HG02759 (cell line): ENCODE measurements at regions not wholly inside any gene's neighbourhood (a gene's known extent, or its start where the extent isn't known, plus 50 kb on each side); places are given as distances from the start of the nearest gene placed in this dataset.

Source experiments
- ATAC-seq: cut with Tn5 transposase; IDR thresholded peaks from one replicate; pipeline ENCODE4 v1.9.1; 2021; ENCODE audit warnings: mild to moderate bottlenecking, moderate library complexity; ENCODE audit not compliant: unreplicated experiment

DNA sequence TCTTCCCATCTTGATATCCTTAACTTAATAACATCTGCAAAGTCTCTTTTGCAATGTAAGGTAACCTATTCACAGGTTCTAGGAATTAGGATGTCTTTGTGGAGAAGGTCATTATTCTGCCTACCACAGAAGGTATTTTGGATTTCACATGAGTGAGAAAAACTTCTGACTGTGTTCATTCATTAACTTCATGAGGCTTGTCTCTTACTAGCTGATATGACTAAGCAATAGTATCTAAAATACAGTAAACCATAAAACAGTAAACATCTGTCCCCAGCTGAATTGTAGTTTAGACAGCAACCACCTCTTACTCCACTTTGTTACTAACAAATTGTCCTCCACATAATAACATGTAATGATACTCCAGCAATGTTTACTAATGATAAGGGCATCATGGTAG is 198.1 kb downstream of the SEC23A start:
- ATAC-seq, result no peak

DNA sequence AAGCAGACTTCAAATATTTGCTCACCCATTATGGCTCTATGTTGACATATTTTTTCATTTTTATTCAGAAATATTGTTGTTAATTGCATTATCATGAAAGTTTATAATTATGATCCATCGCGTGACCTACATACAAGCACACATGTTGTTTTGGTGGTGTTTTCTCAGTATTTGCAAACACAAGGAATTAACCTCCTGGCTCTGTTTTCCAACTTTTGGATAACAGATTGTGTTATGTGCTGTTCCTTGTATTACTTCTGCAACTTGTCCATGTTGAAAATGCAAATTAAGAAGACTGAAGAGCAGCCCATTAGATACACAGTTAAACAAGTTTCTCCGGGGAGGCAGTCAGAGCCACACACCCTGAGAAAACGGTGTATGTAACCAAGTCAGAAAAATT is 201.2 kb downstream of the SEC23A start:
- ATAC-seq, result no peak

DNA sequence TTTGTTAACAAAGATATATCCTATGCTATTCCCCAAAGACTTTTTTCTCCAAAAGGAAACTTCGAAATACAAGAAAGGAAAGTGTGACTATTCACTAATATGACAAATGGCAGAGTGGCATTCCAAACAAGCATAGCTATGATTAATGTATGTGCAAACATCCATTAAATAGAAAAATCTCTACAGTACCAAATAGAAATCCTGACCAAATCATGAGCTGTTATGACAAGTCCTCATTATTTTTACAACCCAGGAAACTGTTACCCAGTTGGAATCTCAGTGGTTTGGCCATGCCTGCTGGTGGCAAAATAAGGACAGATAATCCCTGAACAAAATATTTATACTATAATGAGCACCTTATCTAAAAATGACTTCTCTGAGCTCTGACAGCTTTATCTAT is 202.1 kb downstream of the SEC23A start:
- ATAC-seq, result no peak

DNA sequence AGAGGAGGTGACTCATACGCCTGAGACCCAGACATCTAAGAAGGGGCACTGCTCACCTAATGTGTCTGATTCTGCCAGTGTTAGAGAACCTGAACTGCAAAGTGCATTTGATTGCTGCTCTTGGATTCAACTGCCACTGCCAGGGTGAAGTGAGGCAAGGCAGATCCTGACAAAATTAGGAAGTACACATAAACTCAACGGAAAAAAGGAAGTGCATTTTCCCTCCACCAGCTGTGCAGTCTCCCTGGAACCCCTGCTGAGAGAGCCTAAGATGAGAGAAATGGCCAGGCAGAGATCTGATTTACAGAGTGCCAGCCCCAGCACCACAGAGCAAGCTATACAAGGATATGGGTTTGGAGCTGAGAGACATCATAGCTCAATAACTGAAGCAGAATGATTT is 215.3 kb downstream of the SEC23A start:
- ATAC-seq, result no peak

DNA sequence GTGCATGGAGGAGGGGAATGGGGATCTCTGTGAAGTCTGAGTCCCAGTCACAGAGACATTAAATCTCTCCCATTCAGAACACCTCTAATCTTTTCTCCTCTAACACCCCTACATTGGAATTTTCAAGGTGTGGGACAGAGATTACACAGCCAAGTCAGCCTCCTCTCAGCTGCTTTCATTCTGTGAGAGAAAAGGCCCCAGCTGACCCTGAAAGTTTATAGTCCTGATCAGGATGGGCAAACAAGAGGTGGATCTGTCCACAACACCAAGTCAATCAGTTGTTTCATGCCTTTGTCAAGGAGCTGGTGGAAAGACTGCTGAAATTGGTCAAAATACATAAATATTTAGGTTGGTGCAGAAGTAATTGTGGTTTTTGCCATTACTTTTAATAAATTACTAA is 218.9 kb downstream of the SEC23A start:
- no peak for ATAC-seq

DNA sequence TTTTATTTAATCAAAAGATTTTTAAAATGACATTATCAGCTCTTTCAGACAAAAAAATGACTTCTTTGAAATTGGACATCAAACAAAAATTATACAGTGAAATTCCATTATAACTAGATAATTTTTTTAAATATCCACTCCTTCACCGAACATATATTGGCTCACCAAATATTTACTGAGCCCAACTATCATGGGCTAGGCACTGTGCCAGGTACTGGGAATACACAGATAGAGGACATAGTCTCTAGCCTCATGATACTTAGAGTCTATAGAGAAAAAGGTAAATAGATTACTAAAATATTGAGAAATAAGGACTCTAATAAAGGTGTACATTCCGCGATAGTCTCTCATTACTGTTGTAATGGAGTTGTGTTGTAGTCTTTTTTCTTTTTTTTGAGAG is 219.9 kb downstream of the SEC23A start:
- no peak for ATAC-seq

DNA sequence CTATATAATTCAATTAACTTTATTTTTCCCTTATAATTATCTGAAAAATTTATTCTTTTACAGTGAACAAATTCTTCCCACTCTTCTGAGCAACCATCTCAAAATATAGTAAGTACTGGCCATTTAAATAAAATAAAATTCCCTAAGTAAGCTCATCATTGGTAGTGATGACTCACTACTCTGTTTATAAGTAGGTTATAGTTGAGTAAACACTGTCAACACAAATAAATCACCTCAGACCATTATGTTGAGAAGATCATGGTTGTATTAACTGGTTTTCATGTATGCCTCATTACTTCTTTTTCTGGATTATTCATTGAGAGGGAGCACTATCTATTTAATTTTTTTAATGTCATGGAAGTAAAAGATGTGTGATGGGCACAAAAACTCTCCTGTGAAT is 220.5 kb downstream of the SEC23A start:
- no peak for ATAC-seq

DNA sequence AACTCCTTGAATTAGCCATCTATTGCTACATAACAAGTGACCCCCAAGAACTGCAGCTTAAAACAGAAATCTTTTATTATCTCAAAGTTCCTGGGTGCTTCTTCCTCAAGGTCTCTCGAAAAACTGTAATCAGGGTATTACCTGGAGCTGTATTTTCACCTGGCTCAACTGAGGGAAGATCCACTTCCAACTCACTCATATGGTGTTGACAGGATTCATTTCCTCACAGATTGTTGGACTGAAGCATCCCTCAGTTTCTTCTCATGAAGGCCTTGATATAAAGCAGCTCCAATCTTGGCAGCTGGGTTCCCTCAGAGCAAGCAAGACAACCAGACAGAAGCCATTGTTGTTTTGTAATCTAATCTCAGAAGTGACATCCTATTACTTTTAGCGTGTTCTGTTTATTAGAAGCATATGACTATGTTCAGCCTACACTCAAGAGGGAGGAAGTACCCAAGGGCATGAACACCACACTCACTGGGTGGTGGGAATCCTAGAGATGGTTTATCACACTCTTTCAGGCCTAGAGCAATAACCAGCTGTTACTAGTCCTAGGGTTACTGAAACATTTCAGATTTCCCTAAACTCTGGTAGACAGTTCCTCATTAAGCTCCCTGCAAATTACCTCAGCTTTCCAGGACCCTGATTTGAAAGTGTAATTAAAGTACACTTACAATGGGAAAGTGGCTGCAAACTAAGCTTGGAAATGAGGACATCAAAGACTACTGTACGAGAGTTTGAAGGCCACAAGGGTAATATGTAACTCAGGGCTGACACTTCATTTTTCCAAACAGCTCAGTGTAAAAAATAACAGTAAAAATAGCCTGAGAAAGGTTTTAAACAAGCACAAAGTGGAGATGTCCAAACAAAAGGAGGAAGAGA is 222.2 kb downstream of the SEC23A start:
- ATAC-seq, result no peak

DNA sequence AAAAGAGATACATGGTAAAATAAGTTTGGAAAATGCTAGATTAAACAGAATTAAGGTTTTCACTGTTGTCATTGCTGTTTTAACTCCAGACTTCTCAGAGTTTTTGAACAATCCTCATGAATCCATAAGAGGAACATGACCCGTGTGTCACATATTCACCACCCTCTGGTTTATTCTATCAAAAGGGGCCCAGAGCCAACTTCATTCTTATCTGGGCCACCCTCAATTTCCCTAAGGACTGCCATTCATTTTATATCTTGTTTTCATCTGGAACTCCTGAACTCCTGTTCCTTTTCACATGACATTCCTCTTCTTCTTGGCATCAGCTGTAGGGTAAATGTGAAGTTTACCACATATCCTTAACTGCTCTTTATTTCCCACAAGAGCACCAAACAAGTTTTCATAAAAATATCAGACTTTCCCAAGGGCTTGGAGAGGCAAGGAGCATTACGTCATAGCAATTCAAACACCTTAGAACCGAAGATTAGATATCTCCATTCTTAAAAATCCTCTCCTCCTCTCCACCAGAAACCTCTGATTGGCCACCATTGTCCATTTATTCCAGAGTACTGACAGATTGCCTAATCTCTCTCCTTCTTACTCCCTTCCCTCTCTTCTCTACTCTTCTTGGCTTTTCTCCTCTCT is 225.2 kb downstream of the SEC23A start:
- no peak for ATAC-seq

DNA sequence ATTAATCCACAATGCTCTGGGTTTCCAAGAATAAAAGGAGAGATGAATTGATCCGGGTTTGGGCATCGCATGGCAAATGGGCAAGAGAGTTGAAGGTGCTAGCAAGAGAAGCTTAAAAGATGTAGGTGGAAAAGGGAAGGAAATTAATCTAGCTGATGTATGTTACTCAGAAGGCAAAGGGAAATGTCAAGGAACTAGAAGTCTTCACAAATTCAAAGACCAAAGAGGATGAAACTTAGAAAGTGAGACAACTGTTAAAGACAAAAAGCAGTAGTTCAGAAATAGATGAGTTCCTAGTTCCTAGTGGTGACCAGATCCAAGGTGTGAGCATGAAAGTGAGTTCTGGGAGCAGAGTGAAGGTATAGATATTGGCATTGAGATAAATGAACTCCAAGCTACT is 228.3 kb downstream of the SEC23A start:
- ATAC-seq, result no peak

DNA sequence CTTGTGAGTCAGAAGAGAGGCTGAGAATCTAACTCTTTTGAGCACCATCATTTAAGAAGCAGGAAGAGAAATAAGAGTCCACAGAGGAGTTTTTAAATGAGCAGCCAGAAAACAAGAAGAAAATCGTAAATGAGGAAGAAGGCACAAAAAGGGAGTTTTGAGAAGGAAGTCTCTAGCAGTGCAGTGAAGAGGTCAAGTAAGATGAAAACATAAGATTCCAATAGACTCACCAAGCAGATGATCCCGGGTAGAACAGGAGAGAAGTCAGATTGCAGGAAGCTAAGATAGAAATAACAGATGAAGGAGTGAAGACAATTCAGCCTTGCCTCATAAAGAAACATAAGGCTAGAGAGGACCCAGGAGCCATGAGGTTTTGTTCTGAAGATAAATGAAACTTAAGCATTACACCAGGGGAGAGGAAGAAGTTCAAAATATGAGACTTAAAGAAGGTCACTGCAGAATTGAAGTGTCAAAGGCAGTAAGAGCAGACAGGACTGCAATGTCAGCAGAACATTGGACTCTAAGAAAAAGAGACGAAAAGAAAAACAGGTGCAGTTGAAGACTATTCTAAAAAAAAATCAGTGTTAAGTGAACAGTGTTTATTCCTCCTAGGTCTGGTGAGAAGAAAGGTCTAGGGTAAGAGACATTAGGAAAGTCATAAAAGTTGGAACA is 229.0 kb downstream of the SEC23A start:
- ATAC-seq, result no peak

DNA sequence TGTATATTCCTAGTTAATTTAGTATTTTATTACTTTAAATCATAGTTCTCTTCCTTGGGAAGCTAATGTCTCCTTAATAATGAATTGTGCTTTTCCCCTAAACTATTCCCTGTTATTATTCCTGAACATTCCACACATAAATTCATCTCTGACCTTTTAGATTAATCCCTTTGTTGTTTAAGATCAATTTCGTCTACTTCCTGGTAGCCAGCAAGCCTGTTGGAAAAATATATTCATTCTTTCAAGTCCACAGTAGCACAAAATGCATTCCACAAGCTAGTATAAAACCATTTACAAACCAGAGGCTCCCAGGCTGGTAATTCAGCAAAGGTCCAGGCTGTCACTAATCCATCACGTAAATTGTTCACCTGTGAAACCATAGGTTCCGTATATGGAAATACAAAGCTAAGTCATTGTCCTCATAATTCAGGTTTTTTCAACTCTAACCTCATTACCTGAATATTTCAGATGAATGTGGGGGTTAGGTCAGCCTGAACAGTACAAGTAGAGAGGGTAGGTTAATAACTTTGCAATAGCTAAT is 232.7 kb downstream of the SEC23A start:
- ATAC-seq, result no peak

DNA sequence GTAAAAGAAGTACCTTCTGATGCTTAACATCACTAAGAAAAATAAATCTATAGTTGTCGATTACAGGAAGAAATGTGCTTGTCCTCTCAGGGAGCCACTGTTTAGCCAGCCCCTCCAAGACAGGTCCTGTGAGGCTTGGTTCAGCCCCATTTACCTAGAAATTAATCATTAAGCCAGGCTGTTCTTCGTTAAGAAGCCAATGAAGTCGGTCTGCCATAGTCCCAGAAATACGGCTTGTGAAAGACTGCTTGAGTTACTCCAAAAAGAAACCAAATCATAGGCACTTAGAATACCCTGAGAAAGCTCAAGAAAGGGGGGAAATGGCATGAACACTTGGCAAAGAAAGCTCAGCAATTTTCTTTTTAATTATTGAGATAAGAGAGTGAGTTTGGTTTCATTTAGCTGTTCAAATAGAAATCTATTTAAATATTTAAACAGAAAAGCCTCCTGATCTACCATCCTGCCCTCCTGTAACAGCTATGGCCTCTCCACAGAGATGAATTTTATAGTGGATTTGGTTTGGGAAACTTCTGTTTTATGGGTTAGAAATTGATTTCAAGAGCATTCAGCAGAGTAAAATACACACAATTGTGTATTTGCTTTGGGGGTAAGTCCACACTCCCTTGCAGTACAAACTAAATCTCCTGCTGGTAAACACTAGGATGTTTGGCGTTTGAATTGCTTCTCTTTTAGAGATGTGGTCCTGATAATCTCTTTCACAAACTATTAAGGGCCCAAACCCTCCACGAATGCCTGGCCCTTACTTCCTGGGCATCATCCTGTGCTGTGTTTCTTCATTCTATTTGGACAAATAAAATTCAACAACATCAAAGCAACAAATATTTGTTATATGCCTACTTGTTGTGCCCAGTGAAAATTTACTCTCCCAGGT is 234.4 kb downstream of the SEC23A start:
- ATAC-seq, result no peak

DNA sequence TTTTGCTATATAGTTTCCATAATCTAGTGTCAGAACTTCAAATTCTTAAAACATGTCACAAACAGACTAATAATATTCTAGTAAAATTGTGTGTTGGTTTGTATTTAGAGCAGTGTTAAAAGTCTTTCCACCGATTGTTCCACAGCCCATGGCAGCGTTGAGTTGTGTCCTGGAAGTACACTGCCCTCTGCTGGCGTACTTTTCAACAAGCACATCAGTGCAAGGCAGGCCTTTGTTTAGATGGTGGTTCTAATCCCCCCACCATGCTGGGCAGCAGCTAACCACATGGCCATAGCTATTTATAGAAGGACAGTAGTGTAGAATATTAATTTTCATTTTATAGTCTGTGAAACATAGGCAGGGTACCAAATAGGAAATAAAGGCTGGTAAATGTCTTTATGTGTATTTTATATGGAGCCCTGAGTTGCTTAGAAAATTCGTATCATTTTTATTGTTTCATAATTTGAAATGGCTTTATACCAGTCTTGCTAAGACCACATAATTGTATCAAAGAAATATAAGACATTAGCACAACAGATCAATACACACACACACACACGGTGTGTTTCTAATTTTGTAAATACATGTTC is 235.4 kb downstream of the SEC23A start:
- ATAC-seq, result peak; percentile 96

DNA sequence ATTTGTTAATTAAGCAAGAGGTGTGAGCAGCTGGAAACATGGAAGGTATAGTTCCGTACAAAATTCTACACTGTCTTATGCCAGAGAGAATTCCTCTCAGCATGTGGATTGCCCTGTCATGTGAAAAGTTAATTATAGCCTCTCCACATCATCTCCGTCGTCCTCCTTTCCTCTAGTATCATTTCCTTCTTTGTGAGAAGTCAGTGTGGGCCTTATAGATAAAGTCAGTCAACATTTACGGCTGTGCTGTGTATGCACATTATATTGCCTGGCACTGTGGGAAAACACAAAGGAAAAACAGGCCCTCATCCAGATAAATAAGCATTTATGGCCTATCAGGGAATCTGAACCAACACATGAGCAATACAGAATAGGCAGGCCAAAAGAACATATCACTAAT is 236.6 kb downstream of the SEC23A start:
- no peak for ATAC-seq

DNA sequence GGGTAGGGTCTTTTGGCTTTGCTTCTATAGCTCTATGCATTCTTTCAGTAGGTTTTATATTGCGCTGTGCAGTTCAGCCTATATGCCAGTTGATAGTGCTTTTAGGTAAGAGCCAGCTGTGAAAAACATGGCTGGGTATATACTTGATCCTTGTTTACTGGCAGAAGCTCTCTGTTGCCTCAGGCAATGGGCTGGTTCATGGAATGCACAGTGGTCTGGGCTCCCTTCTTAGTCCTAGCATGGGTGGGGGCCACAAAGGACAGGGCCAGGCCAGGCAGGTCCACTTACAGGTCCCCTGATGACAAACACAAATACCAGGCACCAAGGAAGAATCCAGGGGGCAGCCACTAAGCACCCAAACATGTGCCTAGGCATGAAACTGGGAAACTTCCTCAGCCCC is 240.7 kb downstream of the SEC23A start:
- no peak for ATAC-seq

DNA sequence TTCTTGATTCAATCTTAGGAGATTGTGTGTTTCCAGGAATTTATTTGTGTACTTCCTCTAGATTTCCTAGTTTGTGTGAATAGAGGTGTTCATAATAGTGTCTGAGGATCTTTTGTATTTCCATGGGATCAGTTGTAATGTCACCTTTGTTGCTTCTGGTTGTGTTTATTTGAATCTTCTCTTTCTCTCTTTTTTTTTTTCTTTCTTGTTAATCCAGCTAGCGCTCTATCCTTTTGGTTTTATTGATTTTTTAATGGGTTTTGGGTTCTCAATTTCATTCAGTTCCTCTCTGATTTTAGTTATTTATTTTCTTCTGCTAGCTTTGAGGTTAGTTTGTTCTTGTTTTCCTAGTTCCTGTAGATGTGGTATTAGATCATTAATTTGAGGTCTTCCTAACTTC is 242.5 kb downstream of the SEC23A start:
- ATAC-seq, result no peak

DNA sequence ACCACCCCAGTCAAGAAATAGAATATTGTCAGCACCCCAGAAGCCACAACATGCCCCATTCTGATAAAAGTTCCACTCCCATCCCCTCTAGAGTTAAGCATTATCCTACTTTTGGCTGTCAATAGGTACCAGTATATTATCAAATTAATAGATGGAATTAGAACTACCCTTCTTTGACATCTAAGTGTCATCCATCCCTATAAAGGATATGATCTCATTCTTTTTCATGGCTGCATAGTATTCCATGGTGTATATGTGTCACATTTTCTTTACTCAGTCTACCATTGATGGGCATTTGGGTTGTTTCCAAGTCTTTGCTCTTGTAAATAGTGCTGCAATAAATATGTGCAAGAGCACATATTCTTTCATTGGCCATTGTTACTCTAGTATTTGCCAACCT is 246.2 kb downstream of the SEC23A start:
- ATAC-seq, result no peak

DNA sequence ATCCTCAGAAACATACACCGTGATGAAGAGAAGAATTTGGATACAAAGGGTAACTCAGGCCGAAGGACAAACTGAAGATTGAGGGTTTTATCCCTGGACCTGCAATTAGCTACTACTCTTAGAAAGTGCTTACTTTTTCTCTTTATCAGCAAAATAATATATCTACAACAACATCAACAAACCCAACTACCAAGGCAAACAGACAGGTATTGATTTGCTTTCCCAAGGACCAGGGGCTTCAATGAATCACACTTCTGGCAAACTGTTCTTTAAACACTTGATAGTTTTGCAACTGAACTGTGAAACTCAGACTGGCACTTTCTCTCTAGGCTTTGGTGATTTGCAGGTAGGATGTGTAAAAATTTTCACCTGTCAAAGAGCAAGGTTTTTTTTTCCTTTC is 247.5 kb downstream of the SEC23A start:
- no peak for ATAC-seq

DNA sequence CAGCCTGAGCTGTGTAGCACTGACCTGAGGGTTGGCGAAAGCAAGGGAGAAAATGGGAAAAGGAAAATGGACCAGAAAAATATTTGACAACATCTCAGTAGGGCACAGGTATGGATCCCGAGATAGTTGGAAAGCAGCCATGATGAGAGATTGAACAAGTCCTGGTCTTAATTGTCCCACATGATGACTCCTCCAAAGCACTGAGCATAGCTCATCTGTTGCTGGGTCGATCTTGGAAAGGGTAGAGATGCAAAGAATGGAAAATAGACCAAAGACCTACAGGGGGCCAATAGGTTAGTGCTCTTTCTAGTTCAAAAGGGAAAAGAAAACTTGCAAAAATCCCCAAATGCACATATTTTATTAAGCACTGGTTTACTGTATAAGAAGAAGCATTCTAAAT is 251.9 kb downstream of the SEC23A start:
- no peak for ATAC-seq
